ENCODE measurements at regions not wholly inside any gene's neighbourhood (a gene's known extent, or its start where the extent isn't known, plus 50 kb on each side); places are given as distances from the start of the nearest gene placed in this dataset.
"Not testable (repeated sequence)": the region's sequence is repeated elsewhere in the genome, so short reads cannot be mapped to it uniquely, and the experiment has no call there.

DNA sequence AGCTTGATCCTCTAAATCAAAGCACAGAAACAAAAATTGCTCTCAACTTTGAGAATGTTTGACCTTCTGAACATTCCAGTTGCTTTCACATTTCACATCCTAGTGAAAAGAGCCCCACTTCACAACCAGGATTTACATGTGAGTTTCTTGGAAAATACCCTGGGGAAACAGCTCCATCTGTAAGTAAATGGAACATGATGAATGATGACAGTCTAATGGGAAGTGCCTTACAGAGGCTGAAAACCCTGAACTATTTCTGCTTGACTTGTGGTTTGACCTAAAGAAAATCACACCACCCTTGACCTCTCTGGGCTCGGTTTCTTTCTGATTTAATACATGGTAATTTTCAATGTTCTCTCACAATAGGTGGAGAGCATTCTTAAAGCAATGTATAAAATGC lies 499.4 kb upstream of the API5 start:
- no peak for DNase-seq (ENCODE audit: extremely low spot score)
- Histone ChIP-seq H3K9me3 (no peaks in the 10 kb centered on the region), H3K4me3 (no peak overlapping the region), H3K36me3 (no peaks in the 10 kb centered on the region), H3K27ac (replicated peaks in 1 of 4) (no peak overlapping the region), H3K4me1 (no peaks in the 10 kb centered on the region), H3K27me3 (no peaks in the 10 kb centered on the region)
- TF ChIP-seq, protein P1, sequence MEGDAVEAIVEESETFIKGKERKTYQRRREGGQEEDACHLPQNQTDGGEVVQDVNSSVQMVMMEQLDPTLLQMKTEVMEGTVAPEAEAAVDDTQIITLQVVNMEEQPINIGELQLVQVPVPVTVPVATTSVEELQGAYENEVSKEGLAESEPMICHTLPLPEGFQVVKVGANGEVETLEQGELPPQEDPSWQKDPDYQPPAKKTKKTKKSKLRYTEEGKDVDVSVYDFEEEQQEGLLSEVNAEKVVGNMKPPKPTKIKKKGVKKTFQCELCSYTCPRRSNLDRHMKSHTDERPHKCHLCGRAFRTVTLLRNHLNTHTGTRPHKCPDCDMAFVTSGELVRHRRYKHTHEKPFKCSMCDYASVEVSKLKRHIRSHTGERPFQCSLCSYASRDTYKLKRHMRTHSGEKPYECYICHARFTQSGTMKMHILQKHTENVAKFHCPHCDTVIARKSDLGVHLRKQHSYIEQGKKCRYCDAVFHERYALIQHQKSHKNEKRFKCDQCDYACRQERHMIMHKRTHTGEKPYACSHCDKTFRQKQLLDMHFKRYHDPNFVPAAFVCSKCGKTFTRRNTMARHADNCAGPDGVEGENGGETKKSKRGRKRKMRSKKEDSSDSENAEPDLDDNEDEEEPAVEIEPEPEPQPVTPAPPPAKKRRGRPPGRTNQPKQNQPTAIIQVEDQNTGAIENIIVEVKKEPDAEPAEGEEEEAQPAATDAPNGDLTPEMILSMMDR (IDR thresholded peaks at IDR 0.05), result no peak
- TF ChIP-seq POLR2AphosphoS5 (IDR thresholded peaks at IDR 0.05), result no peak
- no peak for TF ChIP-seq POLR2A (IDR thresholded peaks at IDR 0.05; ENCODE audit: low read depth)
- TF ChIP-seq EP300 (IDR thresholded peaks at IDR 0.05), result no peak
- WGBS, result 33% methylated on average over 1 of the region's 1 CpG
- intact Hi-C loops (cut with DNase I), result no loop called here

DNA sequence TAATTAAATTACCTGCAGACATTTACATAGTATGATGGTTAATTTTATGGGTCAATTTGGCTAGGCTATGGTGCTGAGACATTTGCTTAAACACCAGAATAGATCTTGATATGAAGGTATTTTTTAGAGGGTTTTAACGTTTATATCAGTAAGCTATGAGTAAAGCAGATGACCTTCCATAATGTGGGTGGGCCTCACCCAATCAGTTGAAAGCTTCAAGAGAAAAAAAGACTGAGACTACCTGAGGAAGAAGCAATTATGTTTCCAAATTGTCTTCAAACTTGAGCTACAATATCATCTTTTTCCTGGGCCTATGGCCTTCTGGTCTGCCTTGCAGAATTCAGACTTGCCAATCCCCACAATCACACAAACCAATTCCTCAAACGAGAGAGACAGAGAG lies 498.8 kb upstream of the API5 start:
- DNase-seq (ENCODE audit: extremely low spot score), result no peak
- Histone ChIP-seq H3K4me1 (no peaks in the 10 kb centered on the region), H3K4me3 (no peak overlapping the region), H3K27ac (replicated peaks in 1 of 4) (no peak overlapping the region), H3K27me3 (no peaks in the 10 kb centered on the region), H3K36me3 (no peaks in the 10 kb centered on the region), H3K9me3 (no peaks in the 10 kb centered on the region)
- intact Hi-C loops (cut with DNase I), result no loop called here
- TF ChIP-seq POLR2A (IDR thresholded peaks at IDR 0.05; ENCODE audit: low read depth) (no peak), EP300 (IDR thresholded peaks at IDR 0.05) (no peak), POLR2AphosphoS5 (IDR thresholded peaks at IDR 0.05) (no peak)
- TF ChIP-seq, protein P1 (IDR thresholded peaks at IDR 0.05), result no peak
- 75% methylated on average over 2 of the region's 2 CpGs for WGBS

GRCh38 chr11:42816471-42816870 lies 495.3 kb upstream of the API5 start:
- TF ChIP-seq POLR2AphosphoS5 (IDR thresholded peaks at IDR 0.05) (no peak), POLR2A (IDR thresholded peaks at IDR 0.05; ENCODE audit: low read depth) (no peak), EP300 (IDR thresholded peaks at IDR 0.05) (no peak)
- TF ChIP-seq, protein P1 (IDR thresholded peaks at IDR 0.05), result no peak
- Histone ChIP-seq H3K9me3 (no peaks in the 10 kb centered on the region), H3K27ac (replicated peaks in 1 of 4) (no peak overlapping the region), H3K27me3 (no peaks in the 10 kb centered on the region), H3K4me1 (no peaks in the 10 kb centered on the region), H3K36me3 (no peaks in the 10 kb centered on the region), H3K4me3 (no peak overlapping the region)
- 73% methylated on average over 2 of the region's 2 CpGs for WGBS
- intact Hi-C loops (cut with DNase I), result no loop called here
- DNase-seq (ENCODE audit: extremely low spot score), result no peak

GRCh38 chr11:42819126-42819525 lies 492.7 kb upstream of the API5 start:
- Histone ChIP-seq H3K27me3 (no peaks in the 10 kb centered on the region), H3K4me1 (no peaks in the 10 kb centered on the region), H3K27ac (replicated peaks in 1 of 4) (no peak overlapping the region), H3K9me3 (no peaks in the 10 kb centered on the region), H3K36me3 (no peaks in the 10 kb centered on the region), H3K4me3 (no peak overlapping the region)
- TF ChIP-seq POLR2AphosphoS5 (IDR thresholded peaks at IDR 0.05) (no peak), EP300 (IDR thresholded peaks at IDR 0.05) (no peak), POLR2A (IDR thresholded peaks at IDR 0.05; ENCODE audit: low read depth) (no peak)
- TF ChIP-seq, protein P1 (IDR thresholded peaks at IDR 0.05), result no peak
- 97% methylated on average over 3 of the region's 3 CpGs for WGBS
- intact Hi-C loops (cut with DNase I), result no loop called here
- DNase-seq (ENCODE audit: extremely low spot score), result no peak

GRCh38 chr11:42822188-42822587 lies 489.6 kb upstream of the API5 start:
- H3K27ac ChIP-seq (replicated peaks in 1 of 4); H3K4me1 ChIP-seq; H3K27me3 ChIP-seq; intact Hi-C loops (cut with DNase I); H3K9me3 ChIP-seq; H3K4me3 ChIP-seq; H3K36me3 ChIP-seq; DNase-seq (ENCODE audit: extremely low spot score): not testable (repeated sequence)
- 92% methylated on average over 6 of the region's 6 CpGs for WGBS

Data from esophagus muscularis mucosa (tissue), 4 donors.